HFF-Myc (cell line): ENCODE measurements at regions not wholly inside any gene's neighbourhood (a gene's known extent, or its start where the extent isn't known, plus 50 kb on each side); places are given as distances from the start of the nearest gene placed in this dataset.
"Not testable (repeated sequence)": the region's sequence is repeated elsewhere in the genome, so short reads cannot be mapped to it uniquely, and the experiment has no call there.

Experiments used
- DNase-seq: peaks from one replicate; pipeline ENCODE4 v3.0.0-alpha.2; 2011; ENCODE audit warnings: low read depth; ENCODE audit errors: extremely low read depth
- H3K4me3 ChIP-seq: replicated peaks from 2 replicates; pipeline ENCODE4 v1.5.1; 2011; ENCODE audit warnings: low read depth, mild to moderate bottlenecking, control low read depth, low read length
- TF ChIP-seq, protein P1 (sequence below): IDR thresholded peaks from 2 replicates; pipeline ENCODE4 v1.5.1; 2012; ENCODE audit warnings: mild to moderate bottlenecking, low read depth, low read length, control low read depth; ENCODE audit errors: missing control alignments

DNA sequence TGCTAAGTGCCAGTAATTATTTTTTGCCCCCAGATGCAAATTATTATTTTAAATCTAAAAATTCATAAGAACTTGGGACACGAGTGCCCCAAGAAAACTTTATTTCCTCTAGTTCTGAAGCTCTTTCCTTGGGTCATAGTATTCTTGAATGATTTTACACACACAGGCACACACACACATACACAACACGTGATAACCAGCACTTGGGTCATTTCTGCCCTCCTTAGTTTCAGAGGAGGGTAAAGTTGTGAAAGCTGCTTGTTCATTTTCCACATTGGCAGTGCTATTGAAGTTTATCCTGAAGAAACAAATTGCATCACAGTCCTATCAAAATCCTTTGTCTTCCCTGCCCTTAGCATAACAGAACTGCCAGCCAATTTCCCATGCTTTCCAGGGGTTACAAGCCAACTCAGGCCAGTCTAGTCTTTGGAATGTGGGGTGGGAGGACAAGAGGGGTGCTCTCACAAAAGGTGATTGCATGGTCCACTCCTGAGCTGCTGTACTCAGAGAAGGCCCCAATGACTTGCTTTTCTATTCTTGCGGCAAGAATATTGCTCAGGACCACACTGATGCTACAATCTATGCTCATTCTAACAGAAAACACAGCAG lies 98.5 kb upstream of the POGK start:
- no peak overlapping the region for H3K4me3 ChIP-seq
- no peak for DNase-seq
- TF ChIP-seq, protein P1, sequence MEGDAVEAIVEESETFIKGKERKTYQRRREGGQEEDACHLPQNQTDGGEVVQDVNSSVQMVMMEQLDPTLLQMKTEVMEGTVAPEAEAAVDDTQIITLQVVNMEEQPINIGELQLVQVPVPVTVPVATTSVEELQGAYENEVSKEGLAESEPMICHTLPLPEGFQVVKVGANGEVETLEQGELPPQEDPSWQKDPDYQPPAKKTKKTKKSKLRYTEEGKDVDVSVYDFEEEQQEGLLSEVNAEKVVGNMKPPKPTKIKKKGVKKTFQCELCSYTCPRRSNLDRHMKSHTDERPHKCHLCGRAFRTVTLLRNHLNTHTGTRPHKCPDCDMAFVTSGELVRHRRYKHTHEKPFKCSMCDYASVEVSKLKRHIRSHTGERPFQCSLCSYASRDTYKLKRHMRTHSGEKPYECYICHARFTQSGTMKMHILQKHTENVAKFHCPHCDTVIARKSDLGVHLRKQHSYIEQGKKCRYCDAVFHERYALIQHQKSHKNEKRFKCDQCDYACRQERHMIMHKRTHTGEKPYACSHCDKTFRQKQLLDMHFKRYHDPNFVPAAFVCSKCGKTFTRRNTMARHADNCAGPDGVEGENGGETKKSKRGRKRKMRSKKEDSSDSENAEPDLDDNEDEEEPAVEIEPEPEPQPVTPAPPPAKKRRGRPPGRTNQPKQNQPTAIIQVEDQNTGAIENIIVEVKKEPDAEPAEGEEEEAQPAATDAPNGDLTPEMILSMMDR, result no peak

DNA sequence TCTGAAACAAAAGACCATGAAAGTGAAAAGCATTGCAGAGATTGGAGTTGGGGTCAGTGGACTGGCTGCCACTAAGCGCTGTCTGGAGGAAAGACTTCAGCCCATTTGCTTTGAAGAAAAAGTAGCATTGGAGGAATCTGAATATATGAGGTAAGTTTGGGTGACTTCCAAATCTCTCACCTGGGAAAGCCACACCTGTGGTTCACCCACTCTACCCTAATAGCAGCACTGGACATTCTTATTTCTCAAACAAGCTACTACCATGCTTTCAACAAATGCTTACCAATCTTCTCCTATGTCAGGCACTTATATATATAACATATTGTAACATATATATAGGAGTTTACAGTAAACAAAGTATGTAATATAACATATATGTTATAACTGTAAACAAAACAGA lies 76.0 kb upstream of the POGK start:
- TF ChIP-seq, protein P1, result no peak
- DNase-seq, result no peak
- H3K4me3 ChIP-seq, result no peak overlapping the region

DNA sequence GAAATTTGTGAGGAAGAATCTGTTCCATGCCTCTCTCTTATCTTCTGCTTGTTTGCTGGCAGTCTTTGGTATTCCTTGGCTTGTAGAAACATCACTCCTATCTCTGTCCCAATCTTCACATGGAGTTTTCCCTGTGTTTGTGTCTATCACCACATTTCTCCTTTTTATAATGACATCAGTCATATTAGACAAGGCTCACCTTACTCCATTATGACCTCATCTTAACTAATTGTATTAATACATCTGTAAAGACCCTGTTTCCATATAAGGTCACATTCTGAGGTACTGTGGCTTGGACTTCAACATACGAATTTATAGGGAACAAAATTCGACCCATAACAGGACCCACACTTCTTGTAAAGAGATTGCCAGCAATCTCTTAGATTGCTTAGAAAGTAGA lies 72.3 kb upstream of the POGK start:
- DNase-seq, result no peak
- H3K4me3 ChIP-seq, result no peak overlapping the region
- TF ChIP-seq, protein P1, result no peak

DNA sequence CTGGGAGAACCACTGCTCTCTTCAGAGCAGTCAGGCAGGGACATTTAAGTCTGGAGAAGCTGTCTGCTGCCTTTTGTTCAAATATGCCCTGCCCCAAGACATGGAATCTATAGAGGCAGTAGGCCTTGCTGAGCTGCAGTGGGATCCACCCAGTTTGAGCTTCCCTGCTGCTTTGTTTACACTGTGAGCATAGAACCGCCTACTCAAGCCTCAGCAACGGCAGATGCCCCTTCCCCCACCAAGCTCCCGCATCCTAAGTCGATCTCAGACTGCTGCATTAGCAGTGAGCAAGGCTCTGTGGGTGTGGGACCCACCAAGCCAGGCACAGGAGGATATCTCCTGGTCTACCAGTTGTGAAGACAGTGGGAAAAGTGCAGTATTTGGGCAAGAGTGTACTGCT lies 54.6 kb upstream of the POGK start:
- H3K4me3 ChIP-seq, DNase-seq: not testable (repeated sequence)

DNA sequence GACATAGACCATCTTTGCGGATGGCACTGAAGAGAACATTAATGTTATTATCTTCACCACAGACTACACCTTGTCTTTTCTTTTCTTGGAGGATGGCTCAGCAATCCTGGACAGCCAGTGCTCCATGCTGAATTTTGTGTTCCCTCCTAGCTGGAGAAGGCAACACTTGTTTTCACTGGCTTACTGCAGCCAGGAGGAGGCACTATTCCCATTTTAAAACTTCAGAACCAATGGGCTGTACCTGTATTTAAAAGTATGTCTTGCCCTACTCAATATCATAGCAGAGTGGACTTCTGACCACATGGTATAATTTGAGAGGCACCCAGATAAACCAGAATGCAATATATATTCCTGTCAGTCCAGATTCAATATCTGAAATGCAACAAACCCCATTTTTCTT lies 53.3 kb upstream of the POGK start:
- no peak for DNase-seq
- no peak overlapping the region for H3K4me3 ChIP-seq
- TF ChIP-seq, protein P1, result no peak

DNA sequence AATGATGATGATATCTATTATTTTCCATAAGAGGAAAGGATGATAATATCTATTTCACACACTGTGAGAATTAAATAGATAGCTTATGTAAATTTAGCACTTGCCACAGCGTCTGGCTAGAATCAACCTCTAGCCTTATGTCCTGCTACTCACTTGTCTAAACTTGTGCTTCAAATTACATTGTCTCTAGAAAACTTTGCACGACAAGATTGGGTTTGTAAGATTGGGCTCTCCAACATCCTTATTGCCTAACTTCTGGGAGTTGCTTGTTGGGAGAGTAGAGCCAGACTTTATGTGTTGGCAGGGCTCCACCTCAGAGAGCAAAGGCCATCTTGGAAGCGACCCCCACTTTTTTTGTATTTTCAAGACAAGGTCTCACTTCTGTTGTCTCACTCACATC lies 50.0 kb upstream of the POGK start:
- TF ChIP-seq, protein P1, result no peak
- DNase-seq, result no peak
- H3K4me3 ChIP-seq, result no peak overlapping the region
